A673 (cell line): ENCODE measurements at regions not wholly inside any gene's neighbourhood (a gene's known extent, or its start where the extent isn't known, plus 50 kb on each side); places are given as distances from the start of the nearest gene placed in this dataset.

Experiments
- BruUV-seq: library from RNA; stranded (reverse); fragments of 400-500 nt; replicated peaks from 2 replicates; lab custom pipeline; 2021; lab: Mats Ljungman, UMichigan
- CTCF ChIA-PET: fragments of 300-600 bp; sonication (Branson Sonifier 250); formaldehyde crosslinking; loops from one replicate; lab custom pipeline; 2022; ENCODE audit warnings: antibody characterized with exemption; lab: Charles Lee
- POLR2A ChIA-PET: fragments of 300-600 bp; sonication (Branson Sonifier 250); formaldehyde crosslinking; loops from one replicate; lab custom pipeline; 2022; ENCODE audit warnings: antibody characterized with exemption; ENCODE audit not compliant: low non-redundant PET; lab: Charles Lee
- DNase-seq: peaks from one replicate; pipeline ENCODE4 v3.0.0-alpha.2; 2015; ENCODE audit warnings: low spot score
- H3K27ac ChIP-seq: fragments of 200-600 bp; sonication (generic); 2 replicates; pipeline ENCODE4 v1.5.1; 2016; ENCODE audit warnings: mixed run types, low read depth, mild to moderate bottlenecking, mixed read lengths, antibody characterized with exemption, low read length; ENCODE audit not compliant: poor library complexity, severe bottlenecking
- H3K27me3 ChIP-seq: fragments of 200-600 bp; sonication (generic); replicated peaks from 2 replicates; pipeline ENCODE4 v1.6.1; 2017; ENCODE audit warnings: mixed run types, low read depth, mild to moderate bottlenecking, mixed read lengths, antibody characterized with exemption, low read length; ENCODE audit not compliant: insufficient read depth, poor library complexity
- H3K36me3 ChIP-seq: fragments of 200-600 bp; sonication (generic); 2 replicates; pipeline ENCODE4 v1.6.1; 2016; ENCODE audit warnings: mixed run types, mild to moderate bottlenecking, mixed read lengths, antibody characterized with exemption, low read length; ENCODE audit not compliant: insufficient read depth, poor library complexity, severe bottlenecking
- H3K4me1 ChIP-seq: fragments of 200-600 bp; sonication (generic); 2 replicates; pipeline ENCODE4 v1.6.1; 2017; ENCODE audit warnings: mixed run types, mild to moderate bottlenecking, mixed read lengths, antibody characterized with exemption, low read length; ENCODE audit not compliant: insufficient read depth, poor library complexity, severe bottlenecking
- H3K4me3 ChIP-seq: fragments of 200-600 bp; sonication (generic); 2 replicates; pipeline ENCODE4 v1.5.1; 2016; ENCODE audit warnings: low read depth, mixed run types, mild to moderate bottlenecking, mixed read lengths, low read length; ENCODE audit not compliant: poor library complexity, severe bottlenecking
- H3K9me3 ChIP-seq: fragments of 200-600 bp; sonication (generic); 2 replicates; pipeline ENCODE4 v1.6.1; 2016; ENCODE audit warnings: mixed run types, low read depth, mild to moderate bottlenecking, mixed read lengths, antibody characterized with exemption, low read length; ENCODE audit not compliant: poor library complexity, severe bottlenecking
- EZH2 ChIP-seq: fragments of 200-600 bp; sonication (generic); IDR thresholded peaks from 2 replicates; pipeline ENCODE4 v1.6.1; 2017; ENCODE audit warnings: borderline replicate concordance, low read depth, mild to moderate bottlenecking, mixed read lengths, antibody characterized with exemption, low read length; ENCODE audit not compliant: poor library complexity, severe bottlenecking
- intact Hi-C: fragments of 100-400 bp; cut with micrococcal nuclease; formaldehyde crosslinking; loops from one replicate; pipeline ENCODE4 v1.10.0; 2022; ENCODE audit not compliant: unreplicated experiment
- TF ChIP-seq, protein P1 (sequence below): fragments of 300-800, 200-600 bp; sonication (generic); conservative IDR thresholded peaks from 2 replicates; pipeline ENCODE4 v1.5.1; 2017; ENCODE audit warnings: low read depth, mild to moderate bottlenecking, antibody characterized with exemption, low read length, moderate library complexity, mixed read lengths

DNA sequence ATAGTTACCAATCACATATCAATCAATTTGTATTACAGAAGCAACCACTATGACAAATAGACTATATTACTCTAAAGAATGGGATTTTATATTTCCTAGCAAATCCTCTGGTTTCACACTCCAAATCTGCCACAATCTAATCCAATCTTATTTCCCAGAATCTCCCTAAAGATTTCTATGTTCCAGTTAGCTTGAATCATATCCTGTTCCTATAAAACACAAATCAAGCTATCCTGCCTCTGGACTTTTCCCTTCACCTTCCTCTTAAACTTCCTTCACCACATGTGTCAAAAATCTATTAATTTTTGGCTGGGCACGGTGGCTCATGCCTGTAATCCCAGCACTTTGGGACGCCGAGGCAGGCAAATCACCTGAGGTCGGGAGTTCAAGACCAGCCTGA lies 50.0 kb downstream of the PIK3C2A start:
- no TSS peak for BruUV-seq

DNA sequence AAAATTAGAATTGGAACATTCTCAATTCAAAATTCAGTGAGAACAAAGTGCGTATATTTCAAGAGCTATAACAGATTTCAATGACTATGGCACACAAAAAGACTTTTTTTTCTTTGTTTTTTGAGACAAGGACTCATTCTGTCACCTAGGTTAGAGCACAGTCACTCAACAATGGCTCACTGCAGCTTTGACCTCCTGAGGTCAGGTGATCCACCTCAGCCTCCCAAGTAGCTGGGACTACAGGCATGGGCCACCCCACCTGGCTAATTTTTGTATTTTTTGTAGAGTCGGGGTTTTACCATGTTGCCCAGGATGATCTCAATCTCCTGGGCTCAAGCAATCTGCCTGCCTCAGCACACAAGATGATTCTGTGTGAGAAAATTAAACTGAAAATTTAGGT lies 51.5 kb downstream of the PIK3C2A start:
- intact Hi-C loops, result no loop called here
- POLR2A ChIA-PET, result no interaction called here

More for the DNA sequence above, 50.0 kb downstream of the PIK3C2A start:
- no peaks in the 10 kb centered on the region for H3K9me3 ChIP-seq
- intact Hi-C loops, result no loop called here
- no peak overlapping the region for H3K27ac ChIP-seq
- POLR2A ChIA-PET, result no interaction called here
- no peak overlapping the region for H3K4me3 ChIP-seq
- DNase-seq, result no peak
- no peaks in the 10 kb centered on the region for H3K27me3 ChIP-seq
- TF ChIP-seq, protein P1, sequence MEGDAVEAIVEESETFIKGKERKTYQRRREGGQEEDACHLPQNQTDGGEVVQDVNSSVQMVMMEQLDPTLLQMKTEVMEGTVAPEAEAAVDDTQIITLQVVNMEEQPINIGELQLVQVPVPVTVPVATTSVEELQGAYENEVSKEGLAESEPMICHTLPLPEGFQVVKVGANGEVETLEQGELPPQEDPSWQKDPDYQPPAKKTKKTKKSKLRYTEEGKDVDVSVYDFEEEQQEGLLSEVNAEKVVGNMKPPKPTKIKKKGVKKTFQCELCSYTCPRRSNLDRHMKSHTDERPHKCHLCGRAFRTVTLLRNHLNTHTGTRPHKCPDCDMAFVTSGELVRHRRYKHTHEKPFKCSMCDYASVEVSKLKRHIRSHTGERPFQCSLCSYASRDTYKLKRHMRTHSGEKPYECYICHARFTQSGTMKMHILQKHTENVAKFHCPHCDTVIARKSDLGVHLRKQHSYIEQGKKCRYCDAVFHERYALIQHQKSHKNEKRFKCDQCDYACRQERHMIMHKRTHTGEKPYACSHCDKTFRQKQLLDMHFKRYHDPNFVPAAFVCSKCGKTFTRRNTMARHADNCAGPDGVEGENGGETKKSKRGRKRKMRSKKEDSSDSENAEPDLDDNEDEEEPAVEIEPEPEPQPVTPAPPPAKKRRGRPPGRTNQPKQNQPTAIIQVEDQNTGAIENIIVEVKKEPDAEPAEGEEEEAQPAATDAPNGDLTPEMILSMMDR, result no peak
- TF ChIP-seq EZH2, result no peak
- CTCF ChIA-PET, result no interaction called here
- peaks cover 16% of the 10 kb centered on the region for H3K4me1 ChIP-seq
- H3K36me3 ChIP-seq, result no peaks in the 10 kb centered on the region

DNA sequence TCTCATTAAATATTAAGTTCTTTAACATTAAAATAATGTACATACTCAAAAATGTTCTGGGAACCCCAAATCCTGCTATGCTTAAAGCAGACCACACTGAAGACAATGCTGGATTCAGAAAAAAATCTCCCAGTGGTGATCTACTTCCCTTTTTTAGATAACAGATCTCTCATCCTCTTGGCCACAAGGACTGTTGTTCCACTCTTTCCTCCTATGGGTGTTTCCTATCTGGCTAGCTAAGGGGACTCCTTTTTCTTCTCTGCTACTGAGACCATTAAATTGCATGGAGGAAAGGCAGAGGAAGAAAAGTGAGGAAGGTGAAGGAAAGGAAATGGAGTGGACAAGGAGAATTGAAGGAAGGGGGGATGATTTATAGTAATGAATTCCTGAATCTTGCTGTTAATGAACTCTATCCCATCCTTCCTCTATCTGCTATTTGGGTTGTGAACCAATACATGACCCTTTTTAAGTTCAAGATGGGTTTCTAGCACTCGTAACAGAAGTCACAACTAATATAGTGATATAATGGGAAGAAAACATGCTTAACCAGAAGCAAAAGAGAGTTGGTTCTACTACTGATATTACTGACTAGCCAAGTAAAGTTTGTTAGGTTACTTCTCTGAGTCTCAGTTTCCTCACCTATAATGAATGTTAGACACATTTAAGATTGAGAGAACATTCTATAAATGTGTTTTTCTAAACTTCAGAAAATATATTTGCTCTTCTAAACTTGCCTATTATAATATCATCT lies 53.2 kb downstream of the PIK3C2A start:
- ChIA-PET POLR2A (interaction anchor here (0.6 kb wide), 1 partner anchor 149 kb away, joined by 8 read pairs; no protein-coding TSS in a partner anchor), CTCF (no interaction called here)
- no peak for TF ChIP-seq EZH2
- TF ChIP-seq, protein P1, result no peak
- Histone ChIP-seq H3K27ac (no peak overlapping the region), H3K9me3 (no peaks in the 10 kb centered on the region), H3K4me3 (no peak overlapping the region), H3K36me3 (no peaks in the 10 kb centered on the region), H3K4me1 (peaks cover 13% of the 10 kb centered on the region), H3K27me3 (no peaks in the 10 kb centered on the region)
- no TSS peak for BruUV-seq
- intact Hi-C loops, result no loop called here
- no peak for DNase-seq

More for the DNA sequence above, 51.5 kb downstream of the PIK3C2A start:
- no peaks in the 10 kb centered on the region for H3K27me3 ChIP-seq
- CTCF ChIA-PET, result no interaction called here
- H3K36me3 ChIP-seq, result no peaks in the 10 kb centered on the region
- DNase-seq, result no peak
- TF ChIP-seq, protein P1, result no peak
- TF ChIP-seq EZH2, result no peak
- H3K27ac ChIP-seq, result no peak overlapping the region
- H3K4me3 ChIP-seq, result no peak overlapping the region
- BruUV-seq, result no TSS peak
- H3K9me3 ChIP-seq, result no peaks in the 10 kb centered on the region
- H3K4me1 ChIP-seq, result peaks cover 6% of the 10 kb centered on the region
